ENCODE measurements at regions not wholly inside any gene's neighbourhood (a gene's known extent, or its start where the extent isn't known, plus 50 kb on each side); places are given as distances from the start of the nearest gene placed in this dataset.
"Not testable (repeated sequence)": the region's sequence is repeated elsewhere in the genome, so short reads cannot be mapped to it uniquely, and the experiment has no call there.

DNA sequence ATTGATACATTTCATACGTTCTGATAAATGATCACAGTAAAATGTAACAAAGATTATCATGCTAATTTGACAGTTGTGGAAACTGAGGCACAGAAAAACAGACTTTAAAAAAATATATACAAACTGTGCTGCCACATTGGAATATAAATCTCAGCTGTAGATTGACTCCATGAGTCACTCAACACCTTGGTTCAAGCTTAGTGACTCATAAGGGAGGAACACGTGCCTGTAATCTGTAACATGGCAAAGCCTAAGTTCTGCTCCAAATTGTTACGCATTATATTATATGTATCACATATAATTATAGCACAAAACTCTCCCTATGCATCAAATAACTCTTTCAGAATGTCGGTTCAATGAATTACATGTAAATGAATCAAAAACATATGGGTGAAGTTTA, 1047.5 kb downstream of the GATA3 start:
- DNase-seq (ENCODE audit: low read depth in 2 of 2), result no peak

GRCh38 chr10:9103301-9103700, 1048.8 kb downstream of the GATA3 start:
- no peak for DNase-seq (ENCODE audit: low read depth in 2 of 2)

DNA sequence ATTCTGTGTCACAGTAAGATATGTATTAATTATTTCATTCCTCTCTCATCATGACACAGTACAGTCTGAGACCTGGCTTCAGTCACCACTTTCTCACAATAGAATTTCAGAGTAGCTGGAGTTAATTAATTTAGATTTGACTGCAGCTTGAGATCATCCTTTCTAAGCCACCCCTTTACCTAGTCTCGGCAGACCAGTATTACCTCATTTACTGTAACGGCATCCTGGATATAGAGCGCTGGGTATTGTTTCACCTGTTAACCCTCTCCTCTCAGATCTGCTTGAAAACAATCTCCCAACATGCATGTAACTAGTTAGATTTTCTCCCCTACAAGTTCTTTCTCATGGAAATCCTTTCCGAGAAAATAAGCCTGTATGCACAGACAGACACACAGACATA, 1057.5 kb downstream of the GATA3 start:
- no peak for DNase-seq (ENCODE audit: low read depth in 2 of 2)

DNA sequence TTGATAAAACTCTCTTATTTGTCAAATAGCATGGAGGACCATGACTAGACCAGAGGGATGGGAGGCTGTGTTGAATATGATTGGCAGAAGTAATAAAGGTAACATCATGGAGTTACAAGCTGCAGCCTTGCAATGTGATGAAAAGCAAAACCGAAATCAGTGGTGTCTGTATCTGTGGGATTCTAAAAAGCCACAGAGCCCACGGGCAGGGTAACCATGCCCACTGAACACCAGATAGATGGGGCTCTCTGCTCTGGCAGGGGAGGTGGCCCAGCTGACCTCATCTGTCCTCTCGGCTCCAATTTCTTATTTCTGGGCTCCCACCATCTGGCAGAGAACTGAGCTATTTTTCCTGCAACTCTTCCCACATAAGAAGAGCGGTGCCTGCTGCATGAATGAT, 1072.2 kb downstream of the GATA3 start:
- no peak for DNase-seq (ENCODE audit: low read depth in 2 of 2)

DNA sequence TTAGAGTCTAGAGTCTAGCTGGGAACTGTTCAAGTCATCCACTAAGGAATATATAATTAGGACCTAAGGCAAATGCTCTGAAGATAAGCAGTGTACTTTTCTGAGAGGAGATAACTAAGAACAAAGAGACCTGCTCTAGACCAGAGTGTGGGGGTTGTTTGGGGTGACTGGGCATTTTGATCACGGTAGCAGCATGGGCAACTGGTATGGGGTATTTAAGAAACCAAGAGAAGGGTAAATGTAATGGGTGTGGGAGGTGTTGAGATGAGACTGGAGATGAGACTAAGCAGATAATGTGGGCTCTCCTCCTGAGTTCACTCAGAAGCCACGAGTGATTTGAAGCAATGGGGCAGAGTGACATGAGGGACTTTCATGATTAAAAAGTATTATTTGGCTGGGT, 1082.9 kb downstream of the GATA3 start:
- no peak for DNase-seq (ENCODE audit: low read depth in 2 of 2)

GRCh38 chr10:9138829-9139228, 1084.3 kb downstream of the GATA3 start:
- not testable (repeated sequence) for DNase-seq (ENCODE audit: low read depth in 2 of 2)

DNA sequence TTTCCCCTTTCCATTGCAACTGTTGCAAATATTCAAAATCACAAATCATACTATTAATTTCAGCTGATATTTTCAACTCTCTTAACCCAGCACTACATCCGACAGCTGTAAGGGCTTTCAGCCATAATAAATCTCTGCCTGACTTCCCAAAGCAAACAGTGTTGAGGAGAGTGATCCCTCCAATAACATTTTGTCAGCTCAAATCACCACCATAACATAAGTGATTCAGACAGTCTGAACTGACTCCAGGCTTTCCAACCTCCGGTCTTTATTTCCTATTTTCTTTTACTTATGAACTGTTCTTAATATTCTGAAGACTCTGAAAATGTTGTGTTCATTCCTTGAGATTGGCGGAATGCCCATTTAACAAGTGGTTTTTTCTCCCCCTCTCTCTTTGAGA, 1085.9 kb downstream of the GATA3 start:
- DNase-seq (ENCODE audit: low read depth in 2 of 2), result no peak

- DNase-seq (ENCODE audit: low read depth in 2 of 2), result no peak
Observed at GRCh38 chr10:9147475-9147874, 1093.0 kb downstream of the GATA3 start.

DNA sequence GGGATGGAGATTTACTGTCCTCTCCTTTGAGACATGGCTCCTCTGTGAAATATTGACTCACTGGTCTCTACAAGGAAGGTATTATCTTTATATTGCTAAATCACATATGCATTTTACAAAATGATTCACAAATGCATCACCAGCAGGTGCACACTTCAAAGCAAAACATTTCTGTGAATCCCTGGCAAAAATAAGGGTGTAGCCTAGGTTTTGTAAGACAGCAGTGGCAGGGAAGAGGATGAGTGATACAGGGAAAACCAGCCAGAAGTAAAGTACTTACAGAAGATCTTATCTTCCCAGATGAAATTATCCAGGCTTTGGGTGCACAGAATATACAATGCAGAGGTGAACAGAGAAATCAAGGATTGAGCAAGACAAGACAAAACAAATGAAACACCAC, 1094.6 kb downstream of the GATA3 start:
- no peak for DNase-seq (ENCODE audit: low read depth in 2 of 2)

- DNase-seq (ENCODE audit: low read depth in 2 of 2), result not testable (repeated sequence)
Observed at GRCh38 chr10:9153057-9153456, 1098.6 kb downstream of the GATA3 start.

DNA sequence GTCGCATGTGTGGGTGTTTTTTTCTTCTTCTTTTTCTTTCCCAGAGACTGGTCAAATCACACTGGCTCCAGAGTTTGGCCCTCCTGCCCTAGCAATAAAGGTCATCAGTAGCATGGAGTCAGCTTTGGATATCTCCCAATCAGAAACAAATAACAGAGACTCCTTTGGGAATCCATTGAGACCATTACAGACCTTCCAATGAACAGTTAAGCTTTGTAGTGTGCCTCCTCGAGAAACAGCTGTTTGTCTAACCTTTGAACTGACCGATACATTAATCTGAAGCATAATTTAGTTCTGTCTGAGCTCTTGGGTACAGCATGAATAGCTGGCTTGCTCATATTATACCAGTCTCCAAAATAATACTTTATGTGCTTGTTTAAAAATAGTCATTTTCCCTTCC, 1103.2 kb downstream of the GATA3 start:
- no peak for DNase-seq (ENCODE audit: low read depth in 2 of 2)

DNA sequence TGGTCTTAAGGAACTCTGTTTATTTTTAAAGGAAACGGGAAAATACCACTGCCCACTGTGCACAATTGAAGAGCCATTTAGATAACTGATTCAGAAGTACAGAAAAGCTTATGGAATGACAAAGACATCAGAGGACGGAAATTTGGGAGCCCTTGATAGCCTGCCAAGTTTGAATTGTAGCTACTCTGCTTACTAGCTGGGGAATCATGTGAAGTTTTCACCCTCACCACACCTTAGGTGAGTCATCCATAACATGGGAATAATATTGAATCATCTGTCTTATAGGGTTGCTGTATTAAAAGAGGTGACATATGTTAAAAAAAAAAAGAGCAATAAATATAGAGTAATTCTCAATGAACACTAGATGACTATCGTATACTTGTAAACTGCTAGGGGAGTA, 1104.2 kb downstream of the GATA3 start:
- no peak for DNase-seq (ENCODE audit: low read depth in 2 of 2)

DNA sequence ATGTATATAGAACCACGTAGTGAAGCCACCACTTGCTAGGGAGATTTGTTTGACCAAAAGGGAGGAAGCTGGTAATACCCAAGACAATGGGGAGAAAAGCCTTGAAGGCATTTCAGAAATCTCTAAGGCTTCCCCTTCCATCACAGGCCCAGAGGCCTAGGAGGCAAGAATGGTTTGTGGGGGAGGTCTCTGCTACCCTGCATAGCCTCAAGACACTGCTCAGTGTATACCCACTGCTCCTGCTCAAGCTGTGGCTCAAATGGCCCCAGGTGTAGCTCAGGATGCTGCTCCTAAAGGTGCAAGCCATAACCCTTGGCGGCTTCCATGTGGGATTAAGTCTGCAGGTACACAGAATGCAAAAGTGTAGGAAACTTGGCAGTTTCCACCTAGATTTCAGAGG, 1105.8 kb downstream of the GATA3 start:
- DNase-seq (ENCODE audit: low read depth in 2 of 2), result no peak

DNA sequence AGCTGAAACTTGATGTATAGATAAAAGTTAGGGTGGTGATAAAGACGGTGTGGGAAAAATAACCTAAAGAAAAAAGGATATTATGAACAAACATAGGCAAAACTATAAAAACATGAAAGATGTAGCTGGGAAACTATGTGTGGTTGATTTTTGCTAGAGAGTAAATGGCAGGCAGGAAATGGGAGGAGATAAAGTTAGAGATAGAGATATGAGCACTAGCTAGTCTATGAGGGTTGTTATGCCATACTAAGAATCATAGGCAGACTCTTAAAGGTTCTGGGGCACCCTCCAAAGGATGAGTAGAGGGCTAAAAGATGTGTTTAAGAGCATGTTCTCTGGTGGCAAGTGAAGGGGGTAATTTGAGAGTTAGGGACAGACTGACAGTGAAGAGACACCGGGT, 1109.2 kb downstream of the GATA3 start:
- DNase-seq (ENCODE audit: low read depth in 2 of 2), result no peak

DNA sequence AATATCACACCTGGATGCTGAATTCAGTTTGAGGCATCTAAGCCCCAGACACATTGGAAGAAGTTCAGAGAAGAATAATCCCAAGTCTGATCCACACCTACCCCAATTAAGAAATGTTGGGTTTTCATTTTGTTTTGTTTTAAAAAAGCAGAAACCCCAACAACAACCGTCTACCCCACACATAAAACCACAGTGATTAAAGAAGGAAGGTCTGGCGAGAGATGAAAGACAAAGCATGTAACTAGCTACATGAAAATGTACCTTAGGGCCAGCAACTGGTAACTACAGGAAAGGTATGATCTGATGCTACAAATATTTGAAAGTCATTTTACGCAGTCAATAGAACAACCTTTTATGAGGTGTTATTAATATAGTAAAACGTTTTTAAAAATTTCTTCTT, 1112.3 kb downstream of the GATA3 start:
- no peak for DNase-seq (ENCODE audit: low read depth in 2 of 2)

DNA sequence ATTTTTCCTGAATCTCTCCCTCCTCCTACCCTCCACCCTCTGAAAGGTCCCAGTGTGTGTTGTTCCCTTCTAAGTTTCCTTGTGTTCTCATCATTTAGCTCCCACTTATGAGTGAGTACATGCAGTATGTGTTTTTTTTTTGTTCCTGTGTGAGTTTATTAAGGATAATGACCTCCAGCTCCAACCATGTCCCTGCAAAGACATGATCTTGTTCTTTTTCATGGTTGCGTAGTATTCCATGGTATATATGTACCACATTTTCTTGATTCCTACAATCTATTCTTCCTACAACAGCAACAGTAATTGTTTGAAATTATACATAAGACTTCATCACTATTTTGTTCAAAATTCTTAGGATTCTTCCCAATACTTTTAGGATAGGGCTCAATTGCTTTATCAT, 1117.8 kb downstream of the GATA3 start:
- DNase-seq (ENCODE audit: low read depth in 2 of 2), result no peak

GRCh38 chr10:9175200-9175599, 1120.7 kb downstream of the GATA3 start:
- no peak for DNase-seq (ENCODE audit: low read depth in 2 of 2)

GRCh38 chr10:9183197-9183880, 1128.9 kb downstream of the GATA3 start:
- DNase-seq (ENCODE audit: low read depth in 2 of 2), result not testable (repeated sequence)

- DNase-seq (ENCODE audit: low read depth in 2 of 2), result no peak
Observed at GRCh38 chr10:9188022-9188810, 1133.7 kb downstream of the GATA3 start.

DNA sequence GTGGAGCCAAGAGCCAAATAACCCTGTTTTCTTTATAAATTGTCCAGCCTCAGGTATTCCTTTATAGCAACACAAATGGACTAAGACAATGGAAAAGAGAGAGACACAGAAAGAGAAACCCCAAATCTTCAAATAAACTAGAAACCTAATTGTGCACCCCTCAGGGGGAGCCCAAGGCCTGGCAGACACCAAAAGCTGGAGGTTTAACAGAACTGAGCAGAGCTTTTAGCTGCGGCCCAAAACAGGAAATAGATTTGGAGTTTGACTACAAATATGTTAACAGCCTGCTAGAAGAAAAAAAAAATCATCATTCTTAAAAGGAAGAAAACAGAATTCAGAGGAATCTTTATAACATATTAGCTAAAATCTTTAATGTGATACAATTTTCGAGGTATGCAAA, 1135.0 kb downstream of the GATA3 start:
- DNase-seq (ENCODE audit: low read depth in 2 of 2), result no peak

DNA sequence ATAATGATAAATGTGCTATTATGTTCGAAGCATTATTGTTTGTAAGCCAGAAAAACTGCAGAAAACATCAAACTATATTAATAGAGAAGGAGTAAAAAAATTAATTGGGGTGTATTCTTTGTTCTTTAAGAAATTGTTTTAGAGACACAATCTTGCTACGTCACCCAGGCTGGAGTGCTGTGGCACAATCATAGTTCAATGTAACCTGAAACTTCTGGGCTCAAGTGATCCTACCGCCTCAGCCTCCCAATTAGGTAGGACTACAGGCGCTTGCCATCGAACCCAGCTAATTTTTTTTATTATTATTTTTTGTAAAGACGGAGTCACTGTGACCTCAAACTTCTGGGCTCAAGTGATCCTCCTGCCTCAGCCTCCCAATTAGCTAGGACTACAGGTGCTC, 1138.6 kb downstream of the GATA3 start:
- no peak for DNase-seq (ENCODE audit: low read depth in 2 of 2)

DNA sequence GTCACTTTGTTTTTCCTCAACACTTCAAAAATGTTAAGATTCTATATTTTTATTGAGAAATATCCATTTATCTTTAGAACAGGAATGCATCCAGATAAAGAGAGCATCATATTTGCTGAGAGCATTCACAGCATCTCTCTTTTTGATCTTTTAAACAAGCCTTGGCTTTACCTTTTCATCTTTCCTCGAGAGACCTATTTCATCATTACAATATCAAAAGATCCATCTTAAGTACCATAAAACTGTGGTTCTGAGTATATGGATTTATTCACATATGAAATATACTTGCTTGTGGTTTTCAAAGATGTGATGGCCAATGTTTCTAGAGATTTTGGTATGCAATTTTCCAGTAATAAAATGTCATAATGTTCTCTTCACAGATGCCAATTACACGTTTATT, 1140.9 kb downstream of the GATA3 start:
- no peak for DNase-seq (ENCODE audit: low read depth in 2 of 2)

- no peak for DNase-seq (ENCODE audit: low read depth in 2 of 2)
Observed at GRCh38 chr10:9198611-9199010, 1144.1 kb downstream of the GATA3 start.

- no peak for DNase-seq (ENCODE audit: low read depth in 2 of 2)
Observed at GRCh38 chr10:9205558-9205957, 1151.1 kb downstream of the GATA3 start.
